SW 1271 (cell line): ENCODE measurements at regions not wholly inside any gene's neighbourhood (a gene's known extent, or its start where the extent isn't known, plus 50 kb on each side); places are given as distances from the start of the nearest gene placed in this dataset.

Experiments
- DNase-seq, 2 experiments: peaks; one replicate each; lab custom pipeline; 2025; lab: John Stamatoyannopoulos, UW

DNA sequence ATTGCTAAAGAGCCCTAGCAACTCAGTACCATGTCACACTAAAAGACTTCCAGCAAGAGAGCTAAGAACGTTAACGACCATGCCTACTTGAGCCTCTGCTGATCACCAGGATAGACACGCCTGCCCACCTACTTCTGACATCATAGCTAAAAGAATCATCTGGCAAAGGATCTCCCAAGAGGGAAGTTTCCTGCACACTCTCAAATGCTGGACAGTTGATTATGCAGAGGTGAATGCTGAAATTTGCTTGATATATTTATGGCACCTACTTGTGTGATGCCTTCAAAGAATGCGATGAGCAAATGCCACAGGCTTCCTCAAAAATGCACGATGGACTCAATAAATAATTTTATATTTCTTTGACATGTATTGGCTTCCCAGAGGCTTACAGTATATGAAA, 113.6 kb downstream of the GALC start:
- DNase-seq = no peak

DNA sequence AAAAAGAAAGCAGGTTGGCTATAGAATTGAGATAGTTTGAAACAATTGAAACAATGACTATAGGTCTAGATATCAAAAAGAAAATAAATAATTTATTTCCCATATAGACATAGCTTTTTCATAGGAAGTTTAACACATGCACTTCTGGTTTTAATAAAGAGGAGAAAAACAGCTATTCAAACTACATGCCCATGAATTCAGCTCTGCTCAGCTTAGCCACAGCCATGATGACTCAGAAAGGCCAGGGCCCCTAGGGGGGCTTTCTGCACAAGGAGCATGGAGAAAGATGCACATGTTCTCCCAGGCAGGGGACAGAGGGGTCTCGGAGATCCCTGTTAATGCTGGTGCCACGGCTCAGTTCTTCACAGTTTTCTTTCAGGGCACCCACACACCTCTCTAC, 114.0 kb downstream of the GALC start:
- no peak for DNase-seq

DNA sequence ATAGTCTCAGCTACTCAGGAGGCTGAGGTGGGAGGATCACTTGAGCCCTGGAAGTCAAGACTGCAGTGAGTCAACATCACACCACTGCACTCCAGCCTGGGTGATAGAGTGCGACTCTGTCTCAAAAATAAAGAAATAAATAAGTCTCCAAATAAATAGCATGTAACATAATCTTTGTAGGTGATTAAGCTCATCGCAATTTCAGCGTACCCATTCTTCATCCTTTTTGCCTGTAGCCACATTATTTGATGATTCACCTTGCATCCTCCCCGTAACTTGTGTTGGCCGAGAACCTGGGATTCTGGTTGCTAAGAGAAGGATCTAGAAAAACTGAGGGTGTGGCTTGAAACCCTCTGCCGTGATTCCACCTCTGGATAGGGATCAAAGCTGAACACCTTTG, 115.1 kb downstream of the GALC start:
- no peak for DNase-seq

DNA sequence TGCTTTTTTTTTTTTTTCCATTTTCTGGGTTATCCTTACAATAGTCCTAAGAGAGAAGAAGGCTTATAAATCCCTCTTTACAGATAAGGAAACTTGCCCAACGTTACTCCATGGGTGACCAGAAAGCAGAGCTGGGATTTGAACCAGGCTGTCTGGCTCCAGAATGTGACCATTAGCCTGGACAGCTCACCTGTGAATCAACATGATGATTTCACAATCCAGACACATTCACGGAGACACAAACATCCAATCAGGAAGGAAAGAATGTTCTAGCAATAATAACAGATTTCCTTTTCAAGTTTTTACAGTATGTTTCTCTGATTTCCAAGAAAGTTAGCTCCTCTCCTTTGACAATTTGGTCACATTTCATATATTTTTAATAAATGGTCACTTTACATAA, 118.3 kb downstream of the GALC start:
- DNase-seq = no peak

DNA sequence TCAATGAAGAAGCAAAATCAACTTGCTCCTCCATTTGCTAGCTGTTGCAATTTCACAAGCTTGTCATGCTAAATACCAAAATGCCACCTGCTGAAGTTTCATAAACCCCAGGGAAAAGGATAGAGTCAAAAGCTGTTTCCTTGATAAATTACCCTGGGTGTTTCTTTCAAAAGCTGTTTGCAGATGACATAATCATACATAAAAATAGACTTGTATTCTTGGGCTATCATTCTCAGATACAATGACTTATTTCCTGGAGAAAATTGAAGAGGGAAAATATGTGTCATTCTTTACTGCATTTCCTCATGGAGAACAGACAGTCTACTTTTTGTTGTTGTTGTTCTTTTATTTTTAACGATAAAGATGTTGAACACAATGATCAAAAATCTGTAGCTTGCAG, 119.2 kb downstream of the GALC start:
- DNase-seq = no peak

DNA sequence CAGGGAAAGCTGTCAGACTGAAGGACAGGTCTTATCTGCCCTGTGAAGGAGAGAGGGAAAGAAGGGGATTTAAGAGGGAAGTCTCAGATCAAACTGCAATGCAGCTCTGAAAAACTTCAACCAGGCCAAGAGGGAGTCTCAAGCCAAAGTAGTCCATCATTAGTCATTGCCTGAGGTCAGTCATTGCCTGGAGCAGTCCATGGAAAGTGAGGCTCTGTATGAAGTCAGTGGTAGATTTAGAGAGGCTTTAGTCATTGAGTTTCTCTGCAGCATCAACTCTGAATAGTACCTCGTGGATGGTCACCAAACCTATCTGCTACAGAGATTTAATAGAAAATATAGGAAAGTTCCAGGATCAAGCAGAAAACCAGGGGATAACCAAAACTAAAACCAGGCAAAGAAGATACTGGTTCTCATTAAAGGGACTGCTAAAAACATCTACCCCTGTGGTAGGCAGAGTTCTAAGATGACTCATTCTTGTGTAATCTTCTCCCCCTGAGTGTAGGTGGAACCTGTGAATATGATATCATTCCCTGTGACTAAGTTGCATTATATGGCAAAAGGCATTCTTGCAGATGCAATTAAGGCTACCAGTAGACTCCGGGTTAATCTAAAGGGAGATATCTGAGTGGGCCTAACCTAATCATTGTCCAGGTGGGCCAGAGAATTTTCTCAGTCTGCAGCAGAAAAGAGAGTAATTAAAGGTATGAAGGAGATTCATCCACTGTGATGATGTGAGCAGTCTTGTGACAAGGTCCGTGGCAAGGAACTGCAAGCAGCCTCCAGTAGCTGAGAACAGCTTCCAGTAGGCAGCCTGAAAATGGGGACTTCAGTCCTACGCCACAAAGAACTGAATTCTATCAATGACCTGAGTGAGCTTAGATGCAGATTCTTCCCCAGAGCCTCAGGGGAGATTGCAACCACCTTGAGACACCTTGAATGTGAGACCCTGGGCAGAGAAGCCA, 123.1 kb downstream of the GALC start:
- no peak for DNase-seq

DNA sequence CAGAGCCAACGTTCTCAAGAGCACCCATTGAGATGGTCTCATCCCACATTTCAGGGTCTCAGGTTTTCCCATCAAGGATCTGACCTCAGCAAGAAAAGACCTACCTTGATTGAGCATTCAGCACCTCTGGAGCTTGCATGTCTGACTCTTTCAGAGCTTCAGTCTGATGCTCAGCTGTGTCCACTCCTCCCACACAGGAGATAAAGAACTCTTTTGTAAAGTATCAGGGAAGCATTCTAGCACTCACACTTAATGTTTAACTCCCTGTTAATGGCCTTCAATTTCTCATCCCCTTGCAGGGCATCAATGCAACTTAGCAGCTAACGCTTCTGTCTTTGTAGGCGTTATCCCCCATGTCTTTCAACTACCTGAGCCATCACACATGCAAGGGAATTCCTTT, 124.1 kb downstream of the GALC start:
- no peak for DNase-seq

DNA sequence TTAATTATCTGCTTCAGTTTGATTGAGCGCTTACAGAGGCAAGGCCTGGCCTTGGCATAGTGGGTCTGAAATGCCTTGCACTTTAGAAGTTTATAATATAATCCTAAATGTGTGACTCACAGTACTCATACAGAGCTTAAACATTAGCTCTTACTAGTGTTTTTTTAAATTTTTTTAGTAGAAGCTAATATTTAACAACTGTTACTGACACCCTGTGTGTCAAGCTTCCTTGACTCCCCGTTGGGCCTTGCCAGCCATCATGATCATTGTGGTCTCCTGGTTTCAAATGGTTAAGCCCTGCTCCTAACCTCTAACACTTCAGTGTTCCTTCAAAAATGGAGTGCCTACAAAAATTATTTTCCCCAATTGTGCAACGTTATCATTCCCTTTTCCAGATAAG, 126.9 kb downstream of the GALC start:
- DNase-seq = no peak

DNA sequence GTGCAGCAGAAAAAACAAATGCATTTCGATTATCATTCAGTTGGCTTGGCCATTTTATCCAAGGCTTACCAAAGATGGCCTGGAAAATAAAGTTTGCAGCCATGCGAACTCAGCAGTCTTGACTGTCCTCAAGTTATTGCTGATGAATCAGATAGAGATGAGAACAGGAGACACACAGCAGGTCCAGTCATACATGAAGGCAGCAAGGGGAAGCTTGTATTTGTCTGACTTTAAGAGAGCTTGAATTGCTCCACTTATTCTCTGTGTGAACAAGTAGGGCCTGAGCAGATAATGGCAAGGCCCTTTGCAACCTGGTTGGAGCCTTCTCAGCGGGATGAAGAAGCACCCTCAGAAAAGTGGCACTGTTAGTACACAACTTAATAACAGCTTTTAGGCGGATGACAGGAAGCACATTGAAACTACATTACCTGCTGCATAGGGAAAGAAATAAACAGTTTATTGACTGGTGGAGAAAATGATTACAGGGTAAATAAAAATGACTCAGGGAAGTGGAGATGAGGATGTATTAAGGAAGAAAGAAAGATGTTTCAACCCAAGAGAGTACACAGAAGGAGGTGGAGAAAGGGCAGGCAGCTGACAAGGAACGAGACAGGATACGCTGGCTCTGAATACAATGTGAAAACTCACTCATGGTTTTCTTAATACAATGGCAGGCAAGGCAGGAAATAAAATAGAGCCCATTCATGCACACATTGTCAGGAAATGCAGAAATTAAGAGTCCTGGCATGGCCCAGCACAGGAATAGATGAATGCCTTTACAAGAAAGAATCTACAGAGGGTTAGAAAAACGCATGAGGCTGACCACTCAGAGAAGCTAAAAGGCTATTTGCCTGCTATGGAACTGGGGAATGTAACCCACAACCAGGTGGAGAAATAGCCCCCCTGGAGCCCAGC, 128.4 kb downstream of the GALC start:
- DNase-seq = no peak

DNA sequence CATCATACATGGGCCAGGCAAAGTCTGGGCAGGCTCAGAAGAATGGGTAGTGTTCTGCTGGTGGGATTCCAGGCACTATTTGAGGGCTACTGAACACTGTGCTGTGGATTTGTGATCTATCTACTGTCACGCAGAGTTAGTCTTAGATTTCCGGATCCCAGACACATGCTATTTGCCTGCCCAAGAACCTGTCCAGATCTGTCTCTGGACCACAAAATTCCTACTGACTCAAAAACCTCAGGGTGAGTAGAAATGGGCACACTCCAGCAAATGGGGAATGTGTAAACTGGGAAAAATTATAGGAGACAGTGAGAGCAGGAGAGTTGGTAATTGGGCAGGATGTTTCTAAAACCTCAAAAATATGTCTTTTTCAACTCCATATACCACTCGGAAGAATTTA, 129.9 kb downstream of the GALC start:
- no peak for DNase-seq

DNA sequence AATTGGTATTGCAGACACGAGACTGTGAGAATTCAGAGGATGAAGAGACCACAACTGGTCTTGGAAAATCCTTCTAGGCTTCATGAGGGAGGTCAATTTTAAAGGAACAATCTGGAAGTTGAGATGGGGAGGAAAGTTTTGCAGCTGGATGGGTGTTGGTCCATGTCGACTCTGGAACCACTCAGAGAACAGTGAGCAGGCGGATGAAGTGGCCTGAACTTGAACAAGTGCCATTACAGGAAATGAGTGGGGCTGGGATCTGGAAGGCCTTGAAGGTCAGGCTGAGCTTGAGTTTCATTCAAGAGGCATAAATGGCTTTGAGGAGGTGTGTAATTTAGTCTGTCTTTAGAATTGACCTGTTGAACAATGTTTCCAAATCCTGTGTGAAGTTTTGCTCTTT, 140.9 kb downstream of the GALC start:
- no peak for DNase-seq

DNA sequence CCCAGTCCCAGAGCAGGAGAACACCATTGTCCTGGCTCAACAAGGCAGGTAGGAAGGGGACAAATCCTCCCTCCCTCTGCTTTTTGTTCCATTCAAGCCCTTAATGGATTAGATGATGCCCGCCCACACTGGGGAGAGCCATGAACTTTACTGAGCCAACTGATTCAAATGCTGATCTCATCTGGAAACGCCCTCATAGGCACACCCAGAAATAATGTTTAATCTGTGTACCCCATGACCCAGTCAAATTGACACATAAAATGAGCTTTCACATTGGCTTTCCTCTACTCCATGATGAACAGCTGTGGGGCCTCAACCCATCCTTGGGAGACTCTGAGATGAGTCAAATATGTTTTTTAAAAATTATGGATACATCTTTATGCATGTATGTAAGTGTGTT, 141.8 kb downstream of the GALC start:
- DNase-seq = no peak

DNA sequence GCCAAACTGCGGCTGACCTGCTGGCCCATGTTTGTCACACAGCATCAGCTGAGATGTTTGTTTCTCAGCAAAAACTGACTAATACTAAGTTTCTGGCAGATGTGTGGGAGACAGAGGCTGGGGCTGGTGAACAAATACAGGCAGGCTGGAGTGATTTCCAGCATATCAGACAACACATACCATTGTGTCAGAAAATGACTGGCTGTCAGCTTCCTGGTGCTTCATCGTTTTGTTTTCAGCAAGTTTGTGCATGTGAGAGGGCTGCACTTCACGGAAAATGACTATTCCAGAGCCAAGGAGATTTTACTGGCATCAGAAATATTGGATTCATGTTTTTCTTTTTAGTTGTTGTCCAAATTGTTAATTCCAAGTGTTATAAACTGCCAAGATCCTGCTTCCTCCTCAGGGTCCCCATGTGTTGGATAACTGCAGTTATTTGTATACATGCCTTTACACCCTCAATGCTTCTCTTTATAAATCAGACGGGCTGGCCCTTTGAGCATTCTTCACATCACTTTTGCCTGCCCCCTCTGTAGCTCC, 145.7 kb downstream of the GALC start:
- no peak for DNase-seq

DNA sequence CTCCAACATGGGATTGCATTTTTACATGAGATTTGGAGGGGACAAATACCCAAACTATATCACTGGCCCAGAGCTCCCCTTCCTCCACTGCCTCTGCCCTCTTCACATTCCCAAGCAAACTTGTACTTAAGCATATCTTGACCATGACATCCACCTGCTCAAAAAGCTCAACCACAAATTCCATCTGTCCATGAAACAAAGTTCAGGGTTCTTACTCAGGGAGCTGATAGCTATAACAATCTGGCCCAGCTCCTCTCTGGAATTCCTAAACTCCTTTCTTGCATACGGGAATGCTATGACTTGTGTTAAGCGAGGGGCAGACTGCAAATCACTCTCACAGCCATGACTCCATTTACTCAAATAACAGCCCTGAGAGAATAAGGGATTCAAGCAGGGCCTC, 152.1 kb downstream of the GALC start:
- no peak for DNase-seq

DNA sequence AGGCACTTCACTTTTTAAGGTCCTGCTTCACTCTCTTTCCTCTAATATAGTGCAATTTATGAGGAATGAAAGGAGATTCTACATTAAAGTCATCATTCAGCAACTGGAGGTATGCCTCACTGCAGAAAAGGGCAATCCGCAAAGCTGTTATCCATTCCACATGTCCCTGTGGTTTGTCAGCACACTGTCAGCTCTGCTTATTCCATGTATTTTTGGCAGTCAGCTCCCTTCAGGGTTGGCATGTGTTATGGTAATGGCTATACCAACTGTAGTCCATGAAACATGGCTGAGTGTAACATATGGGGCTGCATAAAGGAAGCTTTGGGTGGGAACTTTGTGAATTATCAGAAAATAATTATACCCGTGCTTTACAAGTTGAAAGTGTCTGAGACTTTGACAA, 154.1 kb downstream of the GALC start:
- no peak for DNase-seq

DNA sequence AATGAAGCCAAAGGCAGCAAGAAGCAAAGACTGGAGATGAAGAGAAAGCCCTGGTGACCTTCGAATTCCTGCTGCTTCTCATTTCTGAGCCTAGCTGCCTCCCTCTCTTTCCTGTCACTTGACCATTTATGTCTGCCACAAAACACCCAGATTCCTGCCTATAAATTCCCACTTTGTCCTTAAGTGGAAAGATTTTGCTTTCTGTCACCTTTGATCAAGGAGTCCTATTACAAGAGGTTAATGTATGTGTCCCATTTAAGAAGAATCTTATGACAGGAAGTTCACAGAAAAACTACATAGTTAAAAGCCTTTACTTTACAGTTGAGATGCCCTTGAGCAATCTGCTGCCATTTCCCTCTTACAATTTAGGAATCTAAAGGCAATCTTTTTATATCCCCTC, 155.7 kb downstream of the GALC start:
- no peak for DNase-seq

DNA sequence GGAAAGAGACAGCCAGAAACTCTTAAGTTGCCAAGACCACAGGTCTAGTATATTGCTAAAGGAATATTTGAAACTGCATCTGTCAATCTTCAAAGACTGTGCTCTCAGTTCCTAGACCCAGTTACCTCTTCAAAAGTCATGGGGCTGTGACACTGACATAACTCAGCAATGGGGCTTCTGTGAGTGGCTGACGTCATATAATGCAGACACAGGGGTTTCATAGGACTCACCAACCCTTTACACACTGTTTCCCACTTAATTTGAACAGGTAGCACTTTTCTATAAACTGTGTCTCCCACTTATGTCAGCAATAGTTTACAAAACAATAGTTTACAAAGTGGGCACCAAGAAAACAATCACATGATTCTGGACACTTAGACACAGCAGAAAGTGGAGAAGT, 158.4 kb downstream of the GALC start:
- DNase-seq = no peak

DNA sequence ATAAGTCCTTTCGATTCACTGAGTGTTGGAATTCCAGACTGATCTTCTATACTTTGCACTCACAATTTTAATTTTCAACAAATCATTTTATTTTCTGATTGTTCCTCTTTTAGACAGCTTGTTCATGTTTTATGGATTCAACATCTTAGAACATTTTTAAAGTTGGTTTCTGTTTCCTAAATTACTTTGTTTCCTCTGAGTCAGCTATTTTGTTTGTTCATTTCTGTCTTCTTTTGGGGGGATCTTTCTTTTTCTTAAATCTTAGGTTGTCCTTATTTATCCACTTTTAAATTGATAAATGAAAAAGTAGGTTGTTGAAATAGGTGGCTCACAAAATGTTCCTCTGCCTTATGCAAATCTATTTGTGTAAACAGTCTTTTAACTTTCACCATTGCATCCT, 160.0 kb downstream of the GALC start:
- no peak for DNase-seq

DNA sequence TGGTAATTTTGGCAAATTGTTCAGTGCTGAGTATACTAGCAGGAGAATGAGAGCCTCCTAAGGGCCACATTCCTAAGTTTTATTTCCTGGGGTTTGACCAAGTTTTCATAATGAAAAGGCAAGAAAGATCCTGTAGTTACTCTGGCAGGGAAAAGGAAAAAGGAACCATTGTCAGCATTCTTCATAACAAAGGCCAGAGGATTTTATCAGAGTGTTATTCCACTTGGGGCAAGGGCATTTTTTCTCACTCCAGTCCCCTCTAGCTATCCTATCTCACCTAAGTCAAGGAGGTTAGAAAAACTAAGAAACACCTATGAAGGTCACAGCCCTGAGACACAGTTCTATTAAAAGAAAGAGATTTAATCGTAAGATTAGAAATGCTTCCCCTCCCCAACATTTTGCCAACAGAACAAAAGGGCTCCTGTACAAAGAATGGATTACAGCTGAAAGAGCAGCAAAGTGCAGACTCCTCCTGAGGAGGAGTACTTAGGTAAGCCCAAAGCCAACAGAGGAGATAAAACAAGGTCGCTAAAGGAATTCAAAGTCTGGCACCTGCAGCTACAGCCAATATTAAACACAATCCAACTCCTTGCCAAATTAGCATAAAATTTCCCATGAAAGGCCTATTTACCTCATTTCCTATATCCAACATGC, 162.4 kb downstream of the GALC start:
- no peak for DNase-seq

DNA sequence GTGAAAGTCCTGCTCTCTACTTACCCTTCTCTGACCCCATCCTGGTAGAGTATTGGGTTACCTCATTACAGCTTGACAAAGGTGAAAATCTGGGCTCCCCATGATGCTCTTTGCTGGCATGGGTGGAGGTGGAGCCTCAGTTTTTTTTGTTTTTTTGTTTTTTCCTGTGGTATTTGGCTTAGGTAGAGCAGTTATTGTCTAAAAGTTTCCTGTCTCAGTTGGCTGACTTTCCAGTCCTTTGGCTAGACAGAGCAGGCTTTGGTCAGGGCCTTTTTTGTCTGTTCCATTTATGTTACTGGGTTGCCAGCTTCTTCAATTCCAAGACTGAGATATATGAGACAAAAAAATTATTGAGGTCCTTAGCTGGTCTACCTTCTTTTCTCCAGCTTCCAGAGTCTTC, 163.4 kb downstream of the GALC start:
- DNase-seq = no peak

DNA sequence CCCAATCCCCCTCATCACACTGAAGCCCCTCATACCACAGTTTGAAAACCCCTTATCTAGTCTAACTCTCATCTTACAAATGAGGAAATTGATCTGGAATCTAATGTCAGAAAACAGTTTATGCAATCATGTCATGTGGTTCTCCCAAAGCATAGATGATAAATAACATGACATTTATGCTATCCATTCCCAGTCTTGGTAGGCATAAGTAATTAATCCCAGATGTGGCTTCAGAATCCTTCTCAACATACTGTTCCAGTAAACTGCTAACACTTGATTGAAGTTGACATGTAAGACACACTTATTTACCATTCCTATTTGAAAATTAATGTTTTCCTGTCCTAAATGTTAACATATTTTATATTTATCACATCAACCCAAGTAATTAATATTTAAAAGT, 168.7 kb downstream of the GALC start:
- no peak for DNase-seq

DNA sequence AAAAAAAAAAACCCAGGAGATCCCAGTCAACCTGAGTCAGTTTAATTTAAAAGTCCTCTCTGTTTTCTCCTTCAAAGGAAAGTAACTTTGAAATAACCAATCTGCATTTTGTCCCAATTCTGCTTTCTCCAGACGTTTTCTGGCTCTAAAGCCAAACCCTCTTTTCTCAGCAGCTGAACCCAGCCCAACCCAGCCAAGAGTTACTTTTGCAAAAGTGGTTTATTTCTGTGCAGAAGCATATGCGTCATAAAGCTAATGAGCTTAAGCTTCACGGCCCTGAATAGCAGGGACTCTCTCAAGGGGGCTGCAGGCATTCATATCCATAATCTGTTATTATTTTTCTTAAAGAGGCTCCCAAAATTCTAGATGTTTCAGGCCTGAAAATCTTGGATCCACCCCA, 176.6 kb downstream of the GALC start:
- no peak for DNase-seq
